ENCODE measurements at regions not wholly inside any gene's neighbourhood (a gene's known extent, or its start where the extent isn't known, plus 50 kb on each side); places are given as distances from the start of the nearest gene placed in this dataset.
"Not testable (repeated sequence)": the region's sequence is repeated elsewhere in the genome, so short reads cannot be mapped to it uniquely, and the experiment has no call there.

DNA sequence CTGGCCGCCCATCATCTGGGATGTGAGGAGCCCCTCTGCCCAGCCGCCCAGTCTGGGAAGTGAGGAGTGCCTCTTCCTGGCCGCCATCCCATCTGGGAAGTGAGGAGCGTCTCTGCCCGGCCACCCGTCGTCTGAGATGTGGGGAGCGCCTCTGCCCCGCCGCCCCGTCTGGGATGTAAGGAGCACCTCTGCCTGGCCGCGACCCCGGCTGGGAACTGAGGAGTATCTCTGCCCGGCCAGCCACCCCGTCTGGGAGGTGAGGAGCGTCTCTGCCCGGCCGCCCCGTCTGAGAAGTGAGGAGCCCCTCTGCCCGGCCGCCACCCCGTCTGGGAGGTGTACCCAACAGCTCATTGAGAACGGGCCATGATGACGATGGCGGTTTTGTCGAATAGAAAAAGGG is 211.4 kb downstream of the ANAPC1 start:
- TF ChIP-seq, protein P1, sequence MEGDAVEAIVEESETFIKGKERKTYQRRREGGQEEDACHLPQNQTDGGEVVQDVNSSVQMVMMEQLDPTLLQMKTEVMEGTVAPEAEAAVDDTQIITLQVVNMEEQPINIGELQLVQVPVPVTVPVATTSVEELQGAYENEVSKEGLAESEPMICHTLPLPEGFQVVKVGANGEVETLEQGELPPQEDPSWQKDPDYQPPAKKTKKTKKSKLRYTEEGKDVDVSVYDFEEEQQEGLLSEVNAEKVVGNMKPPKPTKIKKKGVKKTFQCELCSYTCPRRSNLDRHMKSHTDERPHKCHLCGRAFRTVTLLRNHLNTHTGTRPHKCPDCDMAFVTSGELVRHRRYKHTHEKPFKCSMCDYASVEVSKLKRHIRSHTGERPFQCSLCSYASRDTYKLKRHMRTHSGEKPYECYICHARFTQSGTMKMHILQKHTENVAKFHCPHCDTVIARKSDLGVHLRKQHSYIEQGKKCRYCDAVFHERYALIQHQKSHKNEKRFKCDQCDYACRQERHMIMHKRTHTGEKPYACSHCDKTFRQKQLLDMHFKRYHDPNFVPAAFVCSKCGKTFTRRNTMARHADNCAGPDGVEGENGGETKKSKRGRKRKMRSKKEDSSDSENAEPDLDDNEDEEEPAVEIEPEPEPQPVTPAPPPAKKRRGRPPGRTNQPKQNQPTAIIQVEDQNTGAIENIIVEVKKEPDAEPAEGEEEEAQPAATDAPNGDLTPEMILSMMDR (conservative IDR thresholded peaks at IDR 0.05; ENCODE audit: low read depth, low read length): not testable (repeated sequence)
- TF ChIP-seq POLR2A (IDR thresholded peaks at IDR 0.05; ENCODE audit: low read depth, low read length); RCOR1 (IDR thresholded peaks at IDR 0.05; ENCODE audit: insufficient replicate concordance, low read length); RFX5 (IDR thresholded peaks at IDR 0.05; ENCODE audit: low read depth, low read length); SMC3 (IDR thresholded peaks at IDR 0.05; ENCODE audit: low read depth, low read length): not testable (repeated sequence)
